ENCODE measurements at regions not wholly inside any gene's neighbourhood (a gene's known extent, or its start where the extent isn't known, plus 50 kb on each side); places are given as distances from the start of the nearest gene placed in this dataset.
A peak's percentile ranks its signal among the peaks of the same experiment; 100 is the strongest.
"Not testable (repeated sequence)": the region's sequence is repeated elsewhere in the genome, so short reads cannot be mapped to it uniquely, and the experiment has no call there.

DNA sequence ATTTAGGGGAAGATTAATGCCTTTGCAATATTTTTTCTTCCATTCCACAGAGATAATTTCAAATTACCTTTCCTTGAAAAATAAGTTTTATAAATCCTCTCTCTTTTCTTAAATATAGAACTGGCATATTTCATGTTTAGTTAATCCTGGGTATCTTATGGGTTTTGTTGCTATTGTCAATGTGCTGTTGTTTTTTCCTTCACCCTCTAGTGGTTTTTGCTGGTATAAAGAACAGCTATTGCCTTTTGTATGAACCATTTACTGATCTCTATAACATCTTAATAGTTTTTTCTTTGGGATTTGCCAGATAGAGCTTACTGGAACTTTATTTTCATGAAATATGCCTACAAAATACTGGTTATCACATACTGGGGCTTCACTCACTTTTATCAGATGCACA, 359.6 kb upstream of the DPPA4 start:
- Mint-ChIP-seq H3K27ac (no peak overlapping the region), H3K27me3 (no peaks in the 10 kb centered on the region), H3K36me3 (no peaks in the 10 kb centered on the region), H3K4me1 (no peaks in the 10 kb centered on the region), H3K4me3 (no peak overlapping the region), H3K9me3 (peaks cover 3 to 37% (median 7%) of the 10 kb centered on the region in 7 donors)
- DNase-seq (no peak), ATAC-seq (ENCODE audit: low read depth in 2 of 2) (no peak)

- no peak for DNase-seq
Observed at GRCh38 chr3:109702252-109702651, 364.9 kb upstream of the DPPA4 start.

GRCh38 chr3:109702976-109703375, 365.6 kb upstream of the DPPA4 start:
- no peaks in the 10 kb centered on the region for H3K27me3 Mint-ChIP-seq
- H3K4me1 Mint-ChIP-seq = no peaks in the 10 kb centered on the region
- peaks cover 2 to 15% (median 5%) of the 10 kb centered on the region in 7 donors for H3K9me3 Mint-ChIP-seq
- no peaks in the 10 kb centered on the region for H3K36me3 Mint-ChIP-seq
- DNase-seq = no peak
- ATAC-seq (ENCODE audit: low read depth in 2 of 2) = no peak
- no peak overlapping the region for H3K27ac Mint-ChIP-seq
- no peak overlapping the region for H3K4me3 Mint-ChIP-seq

More at GRCh38 chr3:109702252-109702651, 364.9 kb upstream of the DPPA4 start:
- no peaks in the 10 kb centered on the region for H3K36me3 Mint-ChIP-seq
- ATAC-seq (ENCODE audit: low read depth in 2 of 2) = no peak
- peaks cover 0 to 15% (median 5%) of the 10 kb centered on the region in 7 donors for H3K9me3 Mint-ChIP-seq
- H3K27ac Mint-ChIP-seq = no peak overlapping the region
- no peaks in the 10 kb centered on the region for H3K27me3 Mint-ChIP-seq
- no peaks in the 10 kb centered on the region for H3K4me1 Mint-ChIP-seq
- no peak overlapping the region for H3K4me3 Mint-ChIP-seq

GRCh38 chr3:109705133-109705532, 367.8 kb upstream of the DPPA4 start:
- ATAC-seq (ENCODE audit: low read depth in 2 of 2) = not testable (repeated sequence)

GRCh38 chr3:109707617-109708016, 370.3 kb upstream of the DPPA4 start:
- ATAC-seq (ENCODE audit: low read depth in 2 of 2) = no peak
- Mint-ChIP-seq H3K36me3 (no peaks in the 10 kb centered on the region), H3K4me1 (no peaks in the 10 kb centered on the region), H3K27me3 (no peaks in the 10 kb centered on the region), H3K4me3 (no peak overlapping the region), H3K9me3 (peaks cover 4 to 25% (median 9%) of the 10 kb centered on the region in 7 donors), H3K27ac (no peak overlapping the region)
- DNase-seq = no peak

More at GRCh38 chr3:109705133-109705532, 367.8 kb upstream of the DPPA4 start:
- DNase-seq, H3K4me1 Mint-ChIP-seq, H3K36me3 Mint-ChIP-seq, H3K27ac Mint-ChIP-seq, H3K4me3 Mint-ChIP-seq, H3K27me3 Mint-ChIP-seq: not testable (repeated sequence)
- peaks cover 4 to 18% (median 6%) of the 10 kb centered on the region in 7 donors for H3K9me3 Mint-ChIP-seq

- no peaks in the 10 kb centered on the region for H3K36me3 Mint-ChIP-seq
- no peak for ATAC-seq (ENCODE audit: low read depth in 2 of 2)
- no peak overlapping the region for H3K27ac Mint-ChIP-seq
- DNase-seq = no peak
- no peaks in the 10 kb centered on the region for H3K27me3 Mint-ChIP-seq
- no peak overlapping the region for H3K4me3 Mint-ChIP-seq
- H3K9me3 Mint-ChIP-seq = peaks cover 0 to 21% (median 8%) of the 10 kb centered on the region in 7 donors
- H3K4me1 Mint-ChIP-seq = no peaks in the 10 kb centered on the region
Observed at GRCh38 chr3:109713288-109713687, 375.9 kb upstream of the DPPA4 start.

DNA sequence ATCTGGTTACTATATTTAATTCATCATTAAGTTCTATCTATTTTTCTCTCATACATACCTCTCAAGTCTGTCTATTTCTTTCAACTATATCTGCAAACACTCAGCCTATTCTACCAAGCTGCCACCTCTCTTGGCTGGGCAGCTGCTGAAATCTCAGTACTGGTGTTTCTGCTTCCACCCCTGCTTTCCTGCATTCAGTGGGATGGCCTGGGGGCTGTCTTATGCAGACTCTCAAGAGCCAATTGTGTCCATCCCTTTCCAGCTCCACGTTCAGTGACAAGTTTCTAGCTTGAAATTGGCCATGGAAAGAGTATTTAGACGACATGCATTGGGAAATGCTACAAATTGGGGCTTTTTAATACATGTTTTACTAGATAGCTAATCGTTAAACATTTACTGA, 378.4 kb upstream of the DPPA4 start:
- no peaks in the 10 kb centered on the region for H3K36me3 Mint-ChIP-seq
- H3K9me3 Mint-ChIP-seq = peaks cover 0 to 8% (median 1%) of the 10 kb centered on the region in 7 donors
- no peaks in the 10 kb centered on the region for H3K4me1 Mint-ChIP-seq
- H3K27ac Mint-ChIP-seq = no peak overlapping the region
- DNase-seq (no peak), ATAC-seq (ENCODE audit: low read depth in 2 of 2) (no peak)
- H3K4me3 Mint-ChIP-seq = no peak overlapping the region
- no peaks in the 10 kb centered on the region for H3K27me3 Mint-ChIP-seq

- DNase-seq = no peak
- no peaks in the 10 kb centered on the region for H3K27me3 Mint-ChIP-seq
- H3K27ac Mint-ChIP-seq = peak overlapping the region in 1 of 6 donors; percentile 2
- no peak overlapping the region for H3K4me3 Mint-ChIP-seq
- no peaks in the 10 kb centered on the region for H3K4me1 Mint-ChIP-seq
- H3K9me3 Mint-ChIP-seq = peaks cover 0 to 8% (median 1%) of the 10 kb centered on the region in 7 donors
- no peak for ATAC-seq (ENCODE audit: low read depth in 2 of 2)
- H3K36me3 Mint-ChIP-seq = no peaks in the 10 kb centered on the region
Observed at GRCh38 chr3:109718850-109719249, 381.5 kb upstream of the DPPA4 start.

- Mint-ChIP-seq H3K4me1 (no peaks in the 10 kb centered on the region), H3K9me3 (peaks cover 0 to 8% (median 0%) of the 10 kb centered on the region in 7 donors), H3K27ac (no peak overlapping the region), H3K27me3 (peaks cover 0 to 9% (median 0%) of the 10 kb centered on the region in 3 donors), H3K4me3 (no peak overlapping the region), H3K36me3 (no peaks in the 10 kb centered on the region)
- DNase-seq (no peak), ATAC-seq (ENCODE audit: low read depth in 2 of 2) (no peak)
Observed at GRCh38 chr3:109728861-109729494, 391.6 kb upstream of the DPPA4 start.

DNA sequence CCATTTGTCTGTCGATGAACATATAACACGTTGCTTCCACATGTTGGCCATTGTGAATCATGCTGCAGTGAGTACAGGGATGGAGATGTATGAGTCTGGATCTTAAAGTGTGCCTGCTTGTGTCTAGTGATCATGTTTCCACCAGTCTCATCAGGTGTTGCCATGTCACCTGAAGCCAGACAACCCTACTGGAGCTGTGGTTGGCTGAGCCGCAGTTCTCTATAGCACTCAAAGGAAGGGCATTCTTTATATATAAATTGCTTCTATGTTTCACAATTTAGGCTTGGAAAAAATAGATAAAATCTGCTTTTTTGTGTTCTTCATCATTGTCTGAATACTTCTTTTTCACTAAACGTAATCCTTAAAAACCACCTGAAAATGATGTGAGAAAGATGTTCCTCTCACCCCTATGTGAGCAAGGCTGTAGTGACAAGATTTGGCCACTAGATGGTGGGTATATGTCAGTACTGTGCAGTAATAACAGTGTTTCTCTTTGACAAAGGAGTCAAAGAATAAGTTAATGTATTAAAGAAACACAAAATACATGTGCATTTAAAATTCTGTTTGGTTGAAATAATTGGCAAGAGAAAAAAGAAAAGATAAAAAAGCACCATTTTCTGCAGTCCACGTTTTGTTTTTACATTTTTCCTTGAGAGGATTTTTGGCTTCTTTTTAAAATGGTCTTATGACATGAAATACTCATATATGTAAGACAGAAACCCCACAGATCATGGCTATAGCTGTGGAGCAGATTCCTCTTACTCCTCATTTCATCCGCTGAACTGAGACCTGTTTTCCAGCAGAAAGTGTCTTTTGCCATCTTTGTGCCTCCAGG, 394.5 kb upstream of the DPPA4 start:
- Mint-ChIP-seq H3K27me3 (peaks cover 0 to 9% (median 0%) of the 10 kb centered on the region in 3 donors), H3K36me3 (no peaks in the 10 kb centered on the region), H3K4me1 (no peaks in the 10 kb centered on the region), H3K4me3 (no peak overlapping the region), H3K27ac (no peak overlapping the region), H3K9me3 (peaks cover 0 to 11% (median 6%) of the 10 kb centered on the region in 7 donors)
- DNase-seq = peak; percentile 2
- ATAC-seq (ENCODE audit: low read depth in 2 of 2) = peak in 1 of 2 donors; percentile 55

GRCh38 chr3:109743981-109744380, 406.6 kb upstream of the DPPA4 start:
- peaks cover 0 to 8% (median 0%) of the 10 kb centered on the region in 3 donors for H3K27me3 Mint-ChIP-seq
- H3K27ac Mint-ChIP-seq = no peak overlapping the region
- DNase-seq (no peak), ATAC-seq (ENCODE audit: low read depth in 2 of 2) (no peak)
- no peak overlapping the region for H3K4me3 Mint-ChIP-seq
- no peaks in the 10 kb centered on the region for H3K4me1 Mint-ChIP-seq
- no peaks in the 10 kb centered on the region for H3K36me3 Mint-ChIP-seq
- peaks cover 0 to 4% (median 0%) of the 10 kb centered on the region in 7 donors for H3K9me3 Mint-ChIP-seq

GRCh38 chr3:109772520-109772919, 435.2 kb upstream of the DPPA4 start:
- H3K4me3 Mint-ChIP-seq = no peak overlapping the region
- no peaks in the 10 kb centered on the region for H3K4me1 Mint-ChIP-seq
- H3K27ac Mint-ChIP-seq = no peak overlapping the region
- H3K27me3 Mint-ChIP-seq = no peaks in the 10 kb centered on the region
- DNase-seq (no peak), ATAC-seq (ENCODE audit: low read depth in 2 of 2) (no peak)
- peaks cover 0 to 11% (median 8%) of the 10 kb centered on the region in 7 donors for H3K9me3 Mint-ChIP-seq
- no peaks in the 10 kb centered on the region for H3K36me3 Mint-ChIP-seq

- Mint-ChIP-seq H3K9me3 (peaks cover under 1 to 22% (median 5%) of the 10 kb centered on the region in 7 donors), H3K4me3 (no peak overlapping the region), H3K36me3 (no peaks in the 10 kb centered on the region), H3K4me1 (no peaks in the 10 kb centered on the region), H3K27me3 (no peaks in the 10 kb centered on the region), H3K27ac (no peak overlapping the region)
- ATAC-seq (ENCODE audit: low read depth in 2 of 2) (no peak), DNase-seq (no peak)
Observed at GRCh38 chr3:109774108-109774507, 436.8 kb upstream of the DPPA4 start.

DNA sequence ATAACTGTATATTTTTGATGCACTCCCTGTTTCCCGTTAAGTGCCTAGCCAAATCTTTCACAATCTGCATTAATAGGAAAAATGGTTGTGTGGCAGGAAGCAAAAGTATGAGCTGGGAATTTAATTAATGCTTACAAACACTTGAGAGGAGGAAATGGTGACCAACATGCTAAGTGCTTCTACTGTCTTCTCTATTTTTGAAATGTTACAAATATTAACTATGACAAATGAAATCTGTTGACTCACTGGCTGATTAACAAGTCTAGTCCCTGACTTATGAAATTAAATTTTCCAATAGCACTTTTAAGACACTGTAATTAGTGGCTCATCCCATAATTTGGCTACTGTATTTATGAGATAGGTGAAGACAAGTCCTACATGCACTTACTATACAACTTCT, 446.9 kb upstream of the DPPA4 start:
- H3K36me3 Mint-ChIP-seq = no peaks in the 10 kb centered on the region
- DNase-seq (no peak), ATAC-seq (ENCODE audit: low read depth in 2 of 2) (no peak)
- H3K9me3 Mint-ChIP-seq = peaks cover 0 to 15% (median 5%) of the 10 kb centered on the region in 7 donors
- H3K27me3 Mint-ChIP-seq = peaks cover 0 to 8% (median 0%) of the 10 kb centered on the region in 3 donors
- no peak overlapping the region for H3K27ac Mint-ChIP-seq
- no peaks in the 10 kb centered on the region for H3K4me1 Mint-ChIP-seq
- H3K4me3 Mint-ChIP-seq = no peak overlapping the region

All from naive B cell (primary cell).